Upper lobe of right lung (tissue), 1 donor: ENCODE measurements at regions not wholly inside any gene's neighbourhood (a gene's known extent, or its start where the extent isn't known, plus 50 kb on each side); places are given as distances from the start of the nearest gene placed in this dataset.
"Not testable (repeated sequence)": the region's sequence is repeated elsewhere in the genome, so short reads cannot be mapped to it uniquely, and the experiment has no call there.

Source experiments
- ATAC-seq: fragments of 200-7000 bp; cut with Tn5 transposase; one replicate; pipeline ENCODE4 v1.9.1; 2020; ENCODE audit warnings: mild to moderate bottlenecking, moderate library complexity
- DNase-seq: peaks from one replicate; pipeline ENCODE4 v3.0.0-alpha.2; 2020
- H3K27ac ChIP-seq: fragments of 200-600 bp; one replicate; pipeline ENCODE4 v1.8.0; 2022
- H3K27me3 ChIP-seq: fragments of 200-600 bp; one replicate; pipeline ENCODE4 v1.8.0; 2022; ENCODE audit warnings: mild to moderate bottlenecking
- H3K36me3 ChIP-seq: fragments of 200-600 bp; one replicate; pipeline ENCODE4 v1.8.0; 2022
- H3K4me1 ChIP-seq: fragments of 200-600 bp; one replicate; pipeline ENCODE4 v1.8.0; 2022
- H3K4me3 ChIP-seq: fragments of 200-600 bp; one replicate; pipeline ENCODE4 v1.8.0; 2022; ENCODE audit warnings: mild to moderate bottlenecking
- H3K9me3 ChIP-seq: fragments of 200-600 bp; one replicate; pipeline ENCODE4 v1.8.0; 2022
- intact Hi-C: fragments of 100-400 bp; cut with DNase I; formaldehyde crosslinking; loops from one replicate; pipeline ENCODE4 v1.11.0; 2022
- TF ChIP-seq, protein P1 (sequence below): fragments of 200-600 bp; IDR thresholded peaks from one replicate; pipeline ENCODE4 v1.8.0; 2022; ENCODE audit warnings: antibody characterized with exemption
- donor health status: DM: no; HTN: yes; CAD: no; lungs with severe emphysema.

DNA sequence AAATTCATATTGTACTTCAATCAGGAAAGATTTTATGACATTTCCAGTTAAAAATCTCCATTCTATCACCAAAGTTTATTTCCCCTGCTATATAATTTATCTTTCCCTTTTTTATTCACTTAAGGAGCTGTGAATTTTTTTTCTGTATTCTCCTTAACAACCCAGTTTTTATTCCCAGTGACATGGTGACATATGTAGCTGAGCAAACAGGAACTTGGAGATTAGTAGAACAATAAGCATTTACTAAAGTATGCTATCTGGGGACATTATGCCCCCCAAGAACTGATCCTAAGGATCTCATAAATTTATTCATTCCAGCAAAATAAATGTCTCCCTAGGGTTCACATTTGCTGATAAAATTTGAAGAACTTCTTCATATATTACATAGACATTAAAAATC, 1044.0 kb upstream of the CDH6 start:
- H3K27me3 ChIP-seq, result no peaks in the 10 kb centered on the region
- H3K36me3 ChIP-seq, result no peaks in the 10 kb centered on the region
- TF ChIP-seq, protein P1, sequence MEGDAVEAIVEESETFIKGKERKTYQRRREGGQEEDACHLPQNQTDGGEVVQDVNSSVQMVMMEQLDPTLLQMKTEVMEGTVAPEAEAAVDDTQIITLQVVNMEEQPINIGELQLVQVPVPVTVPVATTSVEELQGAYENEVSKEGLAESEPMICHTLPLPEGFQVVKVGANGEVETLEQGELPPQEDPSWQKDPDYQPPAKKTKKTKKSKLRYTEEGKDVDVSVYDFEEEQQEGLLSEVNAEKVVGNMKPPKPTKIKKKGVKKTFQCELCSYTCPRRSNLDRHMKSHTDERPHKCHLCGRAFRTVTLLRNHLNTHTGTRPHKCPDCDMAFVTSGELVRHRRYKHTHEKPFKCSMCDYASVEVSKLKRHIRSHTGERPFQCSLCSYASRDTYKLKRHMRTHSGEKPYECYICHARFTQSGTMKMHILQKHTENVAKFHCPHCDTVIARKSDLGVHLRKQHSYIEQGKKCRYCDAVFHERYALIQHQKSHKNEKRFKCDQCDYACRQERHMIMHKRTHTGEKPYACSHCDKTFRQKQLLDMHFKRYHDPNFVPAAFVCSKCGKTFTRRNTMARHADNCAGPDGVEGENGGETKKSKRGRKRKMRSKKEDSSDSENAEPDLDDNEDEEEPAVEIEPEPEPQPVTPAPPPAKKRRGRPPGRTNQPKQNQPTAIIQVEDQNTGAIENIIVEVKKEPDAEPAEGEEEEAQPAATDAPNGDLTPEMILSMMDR, result no peak
- DNase-seq, result no peak
- no peak overlapping the region for H3K27ac ChIP-seq
- no peak for ATAC-seq
- peaks cover 5% of the 10 kb centered on the region for H3K9me3 ChIP-seq
- H3K4me3 ChIP-seq, result no peak overlapping the region
- no peaks in the 10 kb centered on the region for H3K4me1 ChIP-seq
- intact Hi-C loops, result no loop called here

DNA sequence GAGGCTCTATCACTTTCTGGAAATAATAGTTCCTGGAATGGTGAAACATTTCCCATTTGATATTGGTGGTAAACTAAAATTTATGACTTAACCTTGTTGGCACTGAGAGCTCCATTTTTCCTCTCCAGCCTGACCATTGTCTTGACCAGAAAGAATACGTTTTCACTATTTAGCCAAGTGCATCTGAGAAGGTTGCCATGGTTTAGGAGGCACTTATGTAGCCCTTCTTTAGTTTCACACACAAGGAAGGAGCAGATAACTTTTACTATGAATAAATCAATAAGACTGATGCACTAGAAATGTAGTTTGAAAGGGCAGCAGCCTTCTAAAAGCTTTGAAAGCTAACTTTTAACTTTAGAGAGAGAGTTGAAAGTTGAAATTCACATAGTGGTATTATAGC, 1045.5 kb upstream of the CDH6 start:
- Histone ChIP-seq H3K36me3 (no peaks in the 10 kb centered on the region), H3K4me3 (no peak overlapping the region), H3K27me3 (no peaks in the 10 kb centered on the region), H3K27ac (no peak overlapping the region), H3K9me3 (peaks cover 5% of the 10 kb centered on the region), H3K4me1 (no peaks in the 10 kb centered on the region)
- intact Hi-C loops, result no loop called here
- TF ChIP-seq, protein P1, result no peak
- DNase-seq (no peak), ATAC-seq (no peak)

DNA sequence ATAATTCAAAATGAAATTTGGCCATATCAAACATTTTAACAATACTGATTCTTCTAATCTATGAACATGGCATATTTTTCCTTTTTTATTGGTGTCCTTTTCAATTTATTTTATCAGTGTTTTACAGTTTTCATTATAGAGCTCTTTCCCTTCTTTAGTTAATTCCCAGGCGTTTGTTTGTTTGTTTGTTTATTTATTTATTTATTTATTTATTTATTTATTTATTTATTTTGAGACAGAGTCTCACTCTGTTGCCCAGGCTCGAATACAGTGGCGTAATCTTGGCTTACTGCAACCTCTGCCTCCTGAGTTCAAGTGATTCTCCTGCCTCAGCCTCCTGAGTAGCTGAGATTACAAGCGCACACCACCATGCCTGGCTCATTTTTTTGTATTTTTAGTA, 1049.4 kb upstream of the CDH6 start:
- H3K36me3 ChIP-seq, H3K27ac ChIP-seq, intact Hi-C loops, DNase-seq, ATAC-seq, H3K27me3 ChIP-seq, H3K4me3 ChIP-seq, H3K9me3 ChIP-seq, H3K4me1 ChIP-seq: not testable (repeated sequence)

DNA sequence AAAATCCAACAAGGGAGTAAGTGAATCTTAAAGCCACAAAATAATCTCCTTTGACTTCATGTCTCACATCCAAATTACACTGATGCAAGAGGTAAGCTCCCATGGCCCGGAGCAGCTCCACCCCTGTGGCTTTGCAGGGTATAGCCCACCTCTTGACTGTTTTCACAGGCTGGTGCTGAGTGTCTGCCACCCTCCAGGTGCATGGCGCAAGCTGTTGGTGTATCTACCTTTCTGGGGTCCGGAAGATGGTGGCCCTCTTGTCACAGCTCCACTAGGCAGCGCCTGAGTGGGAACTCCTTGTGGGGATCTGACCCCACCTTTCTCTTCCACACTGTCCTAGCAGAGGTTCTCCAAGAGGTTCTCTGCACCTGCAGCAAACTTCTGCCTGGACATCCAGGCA, 1051.1 kb upstream of the CDH6 start:
- Histone ChIP-seq H3K27me3 (no peaks in the 10 kb centered on the region), H3K27ac (no peak overlapping the region), H3K4me1 (no peaks in the 10 kb centered on the region), H3K36me3 (no peaks in the 10 kb centered on the region), H3K9me3 (peaks cover 5% of the 10 kb centered on the region), H3K4me3 (no peak overlapping the region)
- DNase-seq (no peak), ATAC-seq (no peak)
- intact Hi-C loops, result no loop called here
- TF ChIP-seq, protein P1, result no peak

DNA sequence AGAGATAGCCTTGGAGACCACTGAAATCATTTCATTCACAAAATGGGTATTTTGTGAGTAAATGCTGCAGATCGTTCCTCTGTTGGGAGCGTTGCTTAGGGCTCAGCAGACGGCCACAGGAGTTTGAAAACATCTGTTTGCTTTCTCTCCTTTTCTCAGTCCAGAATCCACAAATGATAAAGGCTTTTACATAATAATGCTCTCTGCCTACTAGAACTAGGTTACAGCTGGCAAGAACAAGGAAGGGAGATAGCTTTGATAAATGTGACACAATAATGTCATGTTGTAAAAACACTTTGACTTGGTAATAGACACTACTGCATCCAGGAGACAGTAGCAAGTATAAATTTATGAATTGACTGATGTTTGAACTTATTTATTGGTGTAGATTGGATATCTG, 1072.4 kb upstream of the CDH6 start:
- intact Hi-C loops, result no loop called here
- Histone ChIP-seq H3K9me3 (no peaks in the 10 kb centered on the region), H3K36me3 (no peaks in the 10 kb centered on the region), H3K27ac (no peak overlapping the region), H3K4me1 (no peaks in the 10 kb centered on the region), H3K27me3 (no peaks in the 10 kb centered on the region), H3K4me3 (no peak overlapping the region)
- TF ChIP-seq, protein P1, result no peak
- ATAC-seq, result no peak
- no peak for DNase-seq

DNA sequence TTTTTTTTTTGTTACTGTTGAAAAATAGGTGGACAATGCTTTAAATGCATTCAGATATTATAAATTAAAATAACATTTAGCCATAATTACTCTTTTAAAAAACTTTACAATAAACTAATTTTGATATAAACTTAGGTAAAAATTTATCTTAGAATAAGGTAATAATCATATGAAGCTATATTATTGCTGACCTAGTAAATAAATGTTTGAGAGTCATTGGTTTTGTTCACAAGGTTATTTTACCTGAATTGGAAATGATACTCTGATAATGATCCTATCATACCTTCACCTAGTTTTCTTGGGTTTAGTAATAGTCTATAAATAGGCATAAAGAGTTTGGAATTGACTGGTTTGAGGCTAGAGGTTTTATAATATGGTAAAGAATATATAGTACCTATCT, 1076.4 kb upstream of the CDH6 start:
- no peak for DNase-seq
- H3K36me3 ChIP-seq, result no peaks in the 10 kb centered on the region
- no peak overlapping the region for H3K4me3 ChIP-seq
- TF ChIP-seq, protein P1, result no peak
- no peak for ATAC-seq
- no peaks in the 10 kb centered on the region for H3K27me3 ChIP-seq
- H3K9me3 ChIP-seq, result no peaks in the 10 kb centered on the region
- intact Hi-C loops, result no loop called here
- H3K4me1 ChIP-seq, result no peaks in the 10 kb centered on the region
- no peak overlapping the region for H3K27ac ChIP-seq
